Calu3 (cell line): ENCODE measurements at regions not wholly inside any gene's neighbourhood (a gene's known extent, or its start where the extent isn't known, plus 50 kb on each side); places are given as distances from the start of the nearest gene placed in this dataset.

ENCODE experiments used
- BruUV-seq: library from RNA; stranded (reverse); fragments of 400-500 nt; replicated peaks from 2 replicates; lab custom pipeline; 2021; lab: Mats Ljungman, UMichigan
- CTCF ChIA-PET: fragments of 300-600 bp; sonication (Branson Sonifier 250); formaldehyde crosslinking; loops from one replicate; lab custom pipeline; 2022; ENCODE audit warnings: antibody characterized with exemption; lab: Charles Lee
- DNase-seq: peaks from one replicate; pipeline ENCODE4 v3.0.0; 2022
- H3K27ac Mint-ChIP-seq: one replicate; pipeline ENCODE4 v1.8.0; 2022; ENCODE audit warnings: mixed read lengths; ENCODE audit not compliant: unreplicated experiment
- H3K27me3 Mint-ChIP-seq: one replicate; pipeline ENCODE4 v1.8.0; 2022; ENCODE audit warnings: mixed read lengths; ENCODE audit not compliant: unreplicated experiment
- H3K36me3 Mint-ChIP-seq: one replicate; pipeline ENCODE4 v1.8.0; 2022; ENCODE audit warnings: mild to moderate bottlenecking, moderate library complexity, mixed read lengths; ENCODE audit not compliant: insufficient read depth, unreplicated experiment
- H3K4me1 Mint-ChIP-seq: one replicate; pipeline ENCODE4 v1.8.0; 2022; ENCODE audit warnings: mild to moderate bottlenecking, low read depth, mixed read lengths; ENCODE audit not compliant: unreplicated experiment
- H3K4me3 Mint-ChIP-seq: one replicate; pipeline ENCODE4 v1.8.0; 2022; ENCODE audit warnings: mild to moderate bottlenecking, low read depth, moderate library complexity, mixed read lengths; ENCODE audit not compliant: unreplicated experiment
- H3K9me3 Mint-ChIP-seq: one replicate; pipeline ENCODE4 v1.8.0; 2022; ENCODE audit warnings: low read depth, mixed read lengths; ENCODE audit not compliant: unreplicated experiment
- intact Hi-C: fragments of 100-400 bp; cut with micrococcal nuclease; formaldehyde crosslinking; loops from one replicate; pipeline ENCODE4 v1.10.0; 2022; ENCODE audit not compliant: unreplicated experiment
- TF ChIP-seq, protein P1 (sequence below): fragments of 200-600 bp; IDR thresholded peaks from one replicate; pipeline ENCODE4 v1.8.0; 2022; ENCODE audit warnings: antibody characterized with exemption; ENCODE audit not compliant: unreplicated experiment

DNA sequence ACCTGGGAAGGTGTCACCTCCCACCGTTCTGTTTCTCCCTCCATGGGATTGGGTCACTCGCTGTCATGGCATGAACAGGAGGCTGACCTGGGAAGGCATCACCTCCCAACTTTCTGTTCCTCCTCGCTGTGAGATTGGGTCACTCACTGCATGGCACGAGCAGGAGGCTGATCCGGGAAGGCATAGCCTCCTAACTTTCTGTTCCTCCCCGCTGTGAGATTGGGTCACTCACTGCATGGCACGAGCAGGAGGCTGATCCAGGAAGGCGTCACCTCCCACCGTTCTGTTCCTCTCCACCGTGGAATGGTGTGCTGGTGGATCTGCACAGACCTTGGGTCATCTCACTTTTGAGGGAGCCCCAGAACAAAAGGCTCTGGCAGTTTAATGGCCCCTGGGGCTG lies 239.2 kb upstream of the PRKCQ start:
- Mint-ChIP-seq H3K27me3 (no peaks in the 10 kb centered on the region), H3K36me3 (no peaks in the 10 kb centered on the region), H3K9me3 (no peaks in the 10 kb centered on the region), H3K4me3 (no peak overlapping the region), H3K27ac (no peak overlapping the region), H3K4me1 (peaks cover 4% of the 10 kb centered on the region)
- CTCF ChIA-PET, result no interaction called here
- DNase-seq, result no peak
- intact Hi-C loops, result no loop called here
- TF ChIP-seq, protein P1, sequence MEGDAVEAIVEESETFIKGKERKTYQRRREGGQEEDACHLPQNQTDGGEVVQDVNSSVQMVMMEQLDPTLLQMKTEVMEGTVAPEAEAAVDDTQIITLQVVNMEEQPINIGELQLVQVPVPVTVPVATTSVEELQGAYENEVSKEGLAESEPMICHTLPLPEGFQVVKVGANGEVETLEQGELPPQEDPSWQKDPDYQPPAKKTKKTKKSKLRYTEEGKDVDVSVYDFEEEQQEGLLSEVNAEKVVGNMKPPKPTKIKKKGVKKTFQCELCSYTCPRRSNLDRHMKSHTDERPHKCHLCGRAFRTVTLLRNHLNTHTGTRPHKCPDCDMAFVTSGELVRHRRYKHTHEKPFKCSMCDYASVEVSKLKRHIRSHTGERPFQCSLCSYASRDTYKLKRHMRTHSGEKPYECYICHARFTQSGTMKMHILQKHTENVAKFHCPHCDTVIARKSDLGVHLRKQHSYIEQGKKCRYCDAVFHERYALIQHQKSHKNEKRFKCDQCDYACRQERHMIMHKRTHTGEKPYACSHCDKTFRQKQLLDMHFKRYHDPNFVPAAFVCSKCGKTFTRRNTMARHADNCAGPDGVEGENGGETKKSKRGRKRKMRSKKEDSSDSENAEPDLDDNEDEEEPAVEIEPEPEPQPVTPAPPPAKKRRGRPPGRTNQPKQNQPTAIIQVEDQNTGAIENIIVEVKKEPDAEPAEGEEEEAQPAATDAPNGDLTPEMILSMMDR, result no peak
- no TSS peak for BruUV-seq

- intact Hi-C loops, result no loop called here
- Mint-ChIP-seq H3K4me1 (no peaks in the 10 kb centered on the region), H3K27me3 (no peaks in the 10 kb centered on the region), H3K4me3 (no peak overlapping the region), H3K36me3 (no peaks in the 10 kb centered on the region), H3K27ac (no peak overlapping the region), H3K9me3 (no peaks in the 10 kb centered on the region)
- no TSS peak for BruUV-seq
- CTCF ChIA-PET, result no interaction called here
- DNase-seq, result no peak
- TF ChIP-seq, protein P1, result no peak
Measured at GRCh38 chr10:6817770-6818169, 237.7 kb upstream of the PRKCQ start.

- CTCF ChIA-PET, result no interaction called here
- intact Hi-C loops, result no loop called here
- Mint-ChIP-seq H3K36me3 (no peaks in the 10 kb centered on the region), H3K9me3 (no peaks in the 10 kb centered on the region), H3K27ac (no peak overlapping the region), H3K4me1 (no peaks in the 10 kb centered on the region), H3K4me3 (no peak overlapping the region), H3K27me3 (no peaks in the 10 kb centered on the region)
- DNase-seq, result no peak
- no TSS peak for BruUV-seq
- TF ChIP-seq, protein P1, result no peak
Measured at GRCh38 chr10:6815346-6815745, 235.3 kb upstream of the PRKCQ start.

GRCh38 chr10:6813856-6814255 lies 233.8 kb upstream of the PRKCQ start:
- H3K27me3 Mint-ChIP-seq, result no peaks in the 10 kb centered on the region
- BruUV-seq, result no TSS peak
- TF ChIP-seq, protein P1, result no peak

DNA sequence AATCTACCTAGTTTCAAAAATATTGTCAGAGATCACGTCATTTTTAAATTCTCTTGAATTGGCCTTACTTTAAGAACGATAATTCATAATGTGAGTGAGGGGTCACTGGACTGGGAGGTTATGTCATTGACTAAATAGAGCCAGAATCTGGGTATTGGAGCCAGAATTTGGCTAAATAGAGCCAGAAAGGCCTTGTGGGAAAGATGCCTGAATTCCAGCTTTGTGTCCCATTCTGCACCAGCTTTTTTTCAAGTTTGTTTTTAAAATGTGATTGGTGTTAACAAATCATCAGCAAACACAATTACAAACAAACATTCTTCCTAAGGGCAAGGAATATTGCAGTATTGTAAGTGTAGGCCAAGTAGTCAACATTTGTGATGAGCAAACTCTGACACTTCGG lies 233.2 kb upstream of the PRKCQ start:
- CTCF ChIA-PET, result no interaction called here

More at GRCh38 chr10:6813856-6814255, 233.8 kb upstream of the PRKCQ start:
- no peak for DNase-seq
- Mint-ChIP-seq H3K36me3 (no peaks in the 10 kb centered on the region), H3K9me3 (peaks cover under 1% of the 10 kb centered on the region), H3K4me3 (no peak overlapping the region), H3K4me1 (no peaks in the 10 kb centered on the region), H3K27ac (no peak overlapping the region)
- intact Hi-C loops, result no loop called here
- CTCF ChIA-PET, result no interaction called here

More for the DNA sequence above, 233.2 kb upstream of the PRKCQ start:
- Mint-ChIP-seq H3K36me3 (no peaks in the 10 kb centered on the region), H3K27ac (no peak overlapping the region), H3K27me3 (no peaks in the 10 kb centered on the region), H3K4me1 (no peaks in the 10 kb centered on the region), H3K9me3 (peaks cover 2% of the 10 kb centered on the region), H3K4me3 (no peak overlapping the region)
- TF ChIP-seq, protein P1, result no peak
- no TSS peak for BruUV-seq
- intact Hi-C loops, result no loop called here
- no peak for DNase-seq
